HepG2 (cell line): ENCODE measurements at regions not wholly inside any gene's neighbourhood (a gene's known extent, or its start where the extent isn't known, plus 50 kb on each side); places are given as distances from the start of the nearest gene placed in this dataset.

Experiments used
- POLR2A ChIP-seq, 2 experiments: IDR thresholded peaks; 2 replicates each; pipeline ENCODE4 v1.6.1; 2011; ENCODE audit warnings: low read depth in 2 of 2, low read length in 2 of 2, mild to moderate bottlenecking in 1 of 2, moderate library complexity in 1 of 2; ENCODE audit not compliant: insufficient read depth in 1 of 2
- RFX1 ChIP-seq: fragments of 450-650 bp; IDR thresholded peaks from 2 replicates; pipeline ENCODE4 v1.6.1; 2017
- TF ChIP-seq, protein P1 (sequence below): sonication (generic); formaldehyde crosslinking; IDR thresholded peaks from 2 replicates; pipeline ENCODE4 v1.5.1; 2020; ENCODE audit warnings: mild to moderate bottlenecking, missing genetic modification reagents

DNA sequence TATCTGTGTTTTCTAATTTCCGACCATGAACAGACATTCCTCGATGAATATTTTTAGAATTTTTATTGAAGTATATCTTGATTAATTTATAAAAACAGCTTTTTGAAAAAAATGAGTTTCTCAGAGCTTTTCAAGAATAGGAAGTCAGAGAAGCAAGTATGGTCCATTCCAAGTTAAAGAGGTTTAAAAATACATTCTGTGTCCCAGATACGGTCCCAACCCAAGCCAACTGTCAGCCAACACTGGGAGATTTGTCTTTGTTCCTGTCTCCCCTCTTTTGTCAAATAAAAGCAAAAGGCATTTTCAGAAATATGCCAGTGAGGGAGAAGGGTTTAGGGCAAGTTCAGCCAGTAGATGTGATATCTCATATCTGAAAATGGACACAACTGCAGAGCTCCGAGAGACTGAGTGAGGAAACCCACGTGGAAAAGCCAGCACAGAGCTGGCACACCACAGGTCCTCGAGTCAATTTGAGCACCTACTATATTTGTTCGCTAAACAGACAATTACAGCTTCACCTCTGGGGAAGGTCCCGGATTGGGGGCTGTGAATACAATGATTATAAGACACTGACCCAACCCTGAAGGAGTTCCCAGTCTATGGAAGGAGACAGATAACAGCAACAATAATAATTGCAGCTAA lies 59.8 kb downstream of the C11orf91 start:
- no peak for TF ChIP-seq RFX1
- TF ChIP-seq POLR2A (IDR thresholded peaks at IDR 0.05; ENCODE audit: insufficient read depth in 1 of 2, low read depth in 2 of 2, low read length in 2 of 2) = no peak
- TF ChIP-seq, protein P1, sequence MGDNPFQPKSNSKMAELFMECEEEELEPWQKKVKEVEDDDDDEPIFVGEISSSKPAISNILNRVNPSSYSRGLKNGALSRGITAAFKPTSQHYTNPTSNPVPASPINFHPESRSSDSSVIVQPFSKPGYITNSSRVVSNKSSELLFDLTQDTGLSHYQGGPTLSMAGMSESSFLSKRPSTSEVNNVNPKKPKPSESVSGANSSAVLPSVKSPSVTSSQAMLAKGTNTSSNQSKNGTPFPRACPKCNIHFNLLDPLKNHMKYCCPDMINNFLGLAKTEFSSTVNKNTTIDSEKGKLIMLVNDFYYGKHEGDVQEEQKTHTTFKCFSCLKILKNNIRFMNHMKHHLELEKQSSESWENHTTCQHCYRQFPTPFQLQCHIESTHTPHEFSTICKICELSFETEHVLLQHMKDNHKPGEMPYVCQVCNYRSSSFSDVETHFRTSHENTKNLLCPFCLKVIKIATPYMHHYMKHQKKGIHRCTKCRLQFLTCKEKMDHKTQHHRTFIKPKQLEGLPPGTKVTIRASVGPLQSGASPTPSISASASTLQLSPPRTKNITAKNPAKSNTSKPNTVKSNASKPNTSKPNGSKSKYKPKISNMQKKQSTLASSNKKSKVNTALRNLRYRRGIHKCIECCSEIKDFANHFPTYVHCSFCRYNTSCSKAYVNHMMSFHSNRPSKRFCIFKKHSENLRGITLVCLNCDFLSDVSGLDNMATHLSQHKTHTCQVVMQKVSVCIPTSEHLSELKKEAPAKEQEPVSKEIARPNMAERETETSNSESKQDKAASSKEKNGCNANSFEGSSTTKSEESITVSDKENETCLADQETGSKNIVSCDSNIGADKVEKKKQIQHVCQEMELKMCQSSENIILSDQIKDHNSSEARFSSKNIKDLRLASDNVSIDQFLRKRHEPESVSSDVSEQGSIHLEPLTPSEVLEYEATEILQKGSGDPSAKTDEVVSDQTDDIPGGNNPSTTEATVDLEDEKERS (CRISPR knock-in tag) = no peak
